ENCODE measurements at regions not wholly inside any gene's neighbourhood (a gene's known extent, or its start where the extent isn't known, plus 50 kb on each side); places are given as distances from the start of the nearest gene placed in this dataset.

GRCh38 chr2:234590076-234590475 is 93.2 kb upstream of the ARL4C start:
- no peak for TF ChIP-seq CTCF (conservative IDR thresholded peaks at IDR 0.05; ENCODE audit: low read length)
- no peak for TF ChIP-seq EZH2phosphoT487 (IDR thresholded peaks at IDR 0.05; ENCODE audit: borderline replicate concordance)

Measured in Loucy (cell line).